HCT116 (cell line): ENCODE measurements at regions not wholly inside any gene's neighbourhood (a gene's known extent, or its start where the extent isn't known, plus 50 kb on each side); places are given as distances from the start of the nearest gene placed in this dataset.

ENCODE experiments used
- ATAC-seq: fragments of 200-7000 bp; cut with Tn5 transposase; 2 replicates; pipeline ENCODE4 v1.9.1; 2020; ENCODE audit warnings: mild to moderate bottlenecking, moderate library complexity
- BruUV-seq: library from RNA; stranded (reverse); fragments of 400-500 nt; replicated peaks from 2 replicates; lab custom pipeline; 2021; lab: Mats Ljungman, UMichigan
- CTCF ChIA-PET: fragments of 300-600 bp; sonication (Branson Sonifier 250); formaldehyde crosslinking; loops from one replicate; lab custom pipeline; 2021; ENCODE audit warnings: antibody characterized with exemption; lab: Charles Lee
- POLR2A ChIA-PET: fragments of 300-600, 350-600 bp; sonication (Branson Sonifier 250); formaldehyde crosslinking; loops from one replicate; lab custom pipeline; 2021; ENCODE audit warnings: antibody characterized with exemption; lab: Charles Lee
- RAD21 ChIA-PET, 2 experiments: fragments of 300-600 bp; sonication (Branson Sonifier 250); formaldehyde crosslinking; loops; one replicate each; lab custom pipeline; 2023; ENCODE audit warnings: low total read pairs in 2 of 2; ENCODE audit not compliant: uncharacterized antibody in 2 of 2, unreplicated experiment in 2 of 2, low non-redundant PET in 1 of 2; lab: Charles Lee
- DNase-seq: peaks from one replicate; pipeline ENCODE4 v3.0.0-alpha.2; 2010; ENCODE audit warnings: low read depth, low spot score
- H2AFZ ChIP-seq: fragments of 200-600 bp; shearing (Covaris generic), sonication (generic); 2 replicates; pipeline ENCODE4 v1.6.1; 2017; ENCODE audit warnings: low read depth, mixed run types, mixed read lengths, antibody characterized with exemption, low read length; ENCODE audit not compliant: poor library complexity, severe bottlenecking
- H3K27ac ChIP-seq: 2 replicates; pipeline ENCODE4 v1.5.1; 2012; ENCODE audit warnings: low read depth, low read length
- H3K27me3 ChIP-seq: fragments of 200-600 bp; sonication (generic); 2 replicates; pipeline ENCODE4 v1.6.1; 2016; ENCODE audit warnings: mixed run types, low read length, mixed read lengths; ENCODE audit not compliant: insufficient read depth
- H3K36me3 ChIP-seq, 2 experiments: fragments of 200-500 bp in 1 of 2; fragments of 200-600 bp in 1 of 2; sonication (Bioruptor generic) in 1 of 2; sonication (generic) in 1 of 2; 2 replicates each; pipeline versions ENCODE4 v1.5.1 to v1.6.1; 2014 to 2016; ENCODE audit warnings: low read length in 2 of 2, inconsistent platforms in 1 of 2, mixed read lengths in 1 of 2, mixed run types in 1 of 2; ENCODE audit not compliant: insufficient read depth in 2 of 2, control insufficient read depth in 1 of 2
- H3K4me1 ChIP-seq, 2 experiments: fragments of 200-600 bp in 1 of 2; sonication (generic) in 1 of 2; 2 replicates each; pipeline versions ENCODE4 v1.5.1 to v1.6.1; 2012 to 2017; ENCODE audit warnings: low read length in 2 of 2, inconsistent platforms in 1 of 2, mild to moderate bottlenecking in 1 of 2, mixed read lengths in 1 of 2, mixed run types in 1 of 2, moderate library complexity in 1 of 2; ENCODE audit not compliant: insufficient read depth in 2 of 2, control insufficient read depth in 1 of 2
- H3K4me2 ChIP-seq: fragments of 200-600 bp; sonication (generic); 2 replicates; pipeline ENCODE4 v1.6.1; 2017; ENCODE audit warnings: mixed run types, low read length, mixed read lengths
- H3K4me3 ChIP-seq, 2 experiments: fragments of 200-600 bp in 1 of 2; sonication (generic) in 1 of 2; replicated peaks in 1 of 2; 2 replicates each; pipeline ENCODE4 v1.5.1; 2011 to 2016; ENCODE audit warnings: low read length in 2 of 2, control low read depth in 1 of 2, low read depth in 1 of 2, mild to moderate bottlenecking in 1 of 2, mixed read lengths in 1 of 2, mixed run types in 1 of 2
- H3K79me2 ChIP-seq: fragments of 200-600 bp; sonication (generic); 2 replicates; pipeline ENCODE4 v1.6.1; 2017; ENCODE audit warnings: mild to moderate bottlenecking, mixed run types, low read length, moderate library complexity, mixed read lengths; ENCODE audit not compliant: insufficient read depth
- H3K9ac ChIP-seq: fragments of 200-600 bp; sonication (generic); 2 replicates; pipeline ENCODE4 v1.6.1; 2016; ENCODE audit warnings: low read length, mixed read lengths
- H3K9me2 ChIP-seq: fragments of 200-600 bp; sonication (generic), shearing (Covaris generic); 2 replicates; pipeline ENCODE4 v1.6.1; 2017; ENCODE audit warnings: mixed run types, mild to moderate bottlenecking, moderate library complexity; ENCODE audit not compliant: insufficient read depth
- H3K9me3 ChIP-seq, 2 experiments: fragments of 200-500 bp in 1 of 2; fragments of 200-600 bp in 1 of 2; sonication (Bioruptor generic) in 1 of 2; sonication (generic) in 1 of 2; 2 replicates each; pipeline ENCODE4 v1.6.1; 2014 to 2017; ENCODE audit warnings: low read length in 2 of 2, mixed read lengths in 2 of 2, inconsistent platforms in 1 of 2, low read depth in 1 of 2, mild to moderate bottlenecking in 1 of 2, mixed run types in 1 of 2, moderate library complexity in 1 of 2; ENCODE audit not compliant: control insufficient read depth in 1 of 2, insufficient read depth in 1 of 2
- H4K20me1 ChIP-seq: fragments of 200-600 bp; sonication (generic), shearing (Covaris generic); 2 replicates; pipeline ENCODE4 v1.6.1; 2017; ENCODE audit warnings: mixed run types, mild to moderate bottlenecking, moderate library complexity; ENCODE audit not compliant: insufficient read depth
- ATF3 ChIP-seq: IDR thresholded peaks from 2 replicates; pipeline ENCODE4 v1.6.1; 2012
- CBX3 ChIP-seq: IDR thresholded peaks from 2 replicates; pipeline ENCODE4 v1.6.1; 2012; ENCODE audit warnings: low read depth
- CEBPB ChIP-seq: IDR thresholded peaks from 2 replicates; pipeline ENCODE4 v1.6.1; 2012; ENCODE audit warnings: low read depth
- CTCF ChIP-seq, 3 experiments: fragments of 200-600 bp in 1 of 3; sonication (generic) in 1 of 3; IDR thresholded peaks in 2 of 3; conservative IDR thresholded peaks in 1 of 3; 2 replicates each; pipeline ENCODE4 v1.5.1; 2012 to 2017; ENCODE audit warnings: low read depth in 2 of 3, low read length in 2 of 3, antibody characterized with exemption in 1 of 3, borderline replicate concordance in 1 of 3, control low read depth in 1 of 3, mild to moderate bottlenecking in 1 of 3, mixed read lengths in 1 of 3, mixed run types in 1 of 3, moderate library complexity in 1 of 3; ENCODE audit not compliant: insufficient read depth in 1 of 3
- EGR1 ChIP-seq: IDR thresholded peaks from 2 replicates; pipeline ENCODE4 v1.6.1; 2012; ENCODE audit warnings: low read depth
- EZH2 ChIP-seq: fragments of 200-600 bp; sonication (generic); IDR thresholded peaks from 2 replicates; pipeline ENCODE4 v1.6.1; 2017; ENCODE audit warnings: antibody characterized with exemption, mixed run types
- FOSL1 ChIP-seq: IDR thresholded peaks from 2 replicates; pipeline ENCODE4 v1.6.1; 2012; ENCODE audit warnings: low read depth
- JUND ChIP-seq: IDR thresholded peaks from 2 replicates; pipeline ENCODE4 v1.6.1; 2012
- MAX ChIP-seq: IDR thresholded peaks from 2 replicates; pipeline ENCODE4 v1.6.1; 2012
- POLR2A ChIP-seq: IDR thresholded peaks from 2 replicates; pipeline ENCODE4 v1.7.0; 2011; ENCODE audit warnings: borderline replicate concordance; ENCODE audit not compliant: insufficient read depth, insufficient read length; ENCODE audit errors: extremely low read depth
- POLR2AphosphoS5 ChIP-seq: IDR thresholded peaks from 2 replicates; pipeline ENCODE4 v1.6.1; 2011; ENCODE audit warnings: mild to moderate bottlenecking, low read depth, low read length, moderate library complexity
- REST ChIP-seq: IDR thresholded peaks from 2 replicates; pipeline ENCODE4 v1.6.1; 2012; ENCODE audit warnings: low read depth
- SIN3A ChIP-seq: IDR thresholded peaks from 2 replicates; pipeline ENCODE4 v1.6.1; 2012; ENCODE audit warnings: low read depth
- SP1 ChIP-seq: IDR thresholded peaks from 2 replicates; pipeline ENCODE4 v1.6.1; 2012; ENCODE audit warnings: low read depth
- TCF7L2 ChIP-seq: IDR thresholded peaks from 2 replicates; pipeline ENCODE4 v1.7.0; 2011; ENCODE audit warnings: borderline replicate concordance, inconsistent platforms; ENCODE audit not compliant: insufficient read depth, insufficient read length; ENCODE audit errors: extremely low read depth
- YY1 ChIP-seq: IDR thresholded peaks from 2 replicates; pipeline ENCODE4 v1.6.1; 2011; ENCODE audit warnings: low read length, low read depth, moderate library complexity, mild to moderate bottlenecking; ENCODE audit not compliant: insufficient replicate concordance; ENCODE audit errors: extremely low read depth
- ZNF274 ChIP-seq: fragments of 200-500 bp; sonication (Bioruptor generic); IDR thresholded peaks from 2 replicates; pipeline ENCODE4 v1.6.1; 2014; ENCODE audit warnings: mild to moderate bottlenecking, low read depth, low read length, inconsistent platforms
- intact Hi-C: fragments of 100-400 bp; cut with micrococcal nuclease; formaldehyde crosslinking; loops from 2 replicates; pipeline ENCODE4 v1.10.0; 2022

GRCh38 chr12:45660330-45660729, 69.2 kb upstream of the ARID2 start:
- ChIA-PET CTCF (no interaction called here), POLR2A (no interaction called here), RAD21 (no interaction called here)
- Histone ChIP-seq H2AFZ (peak overlapping the region; percentile 75), H3K4me3 (no peak overlapping the region), H3K36me3 (no peaks in the 10 kb centered on the region), H3K27me3 (no peaks in the 10 kb centered on the region), H4K20me1 (no peaks in the 10 kb centered on the region), H3K9me2 (no peaks in the 10 kb centered on the region), H3K9ac (no peak overlapping the region), H3K4me2 (peak overlapping the region; percentile 14), H3K79me2 (no peaks in the 10 kb centered on the region), H3K4me1 (peaks cover 0 to 13% of the 10 kb centered on the region in 2 experiments; a peak in 2 of 4 replicates), H3K27ac (no peak overlapping the region), H3K9me3 (no peaks in the 10 kb centered on the region)
- DNase-seq: peak; percentile 29
- intact Hi-C loops: no loop called here
- ATAC-seq: peak; percentile 90
- peak; percentile 27; the same call in 1 of the 2 replicates for TF ChIP-seq SP1
- TF ChIP-seq ATF3: 0 out of 2 replicates have a peak, but pooled peaks have one; percentile 18
- peak; percentile 66 for TF ChIP-seq JUND
- peak; percentile 90; the same call in 1 of the 2 replicates for TF ChIP-seq CBX3
- no peak for TF ChIP-seq YY1
- peak; percentile 64 for TF ChIP-seq MAX
- peak; percentile 65; the same call in 1 of the 2 replicates for TF ChIP-seq FOSL1
- TF ChIP-seq POLR2AphosphoS5: no peak
- no TSS peak for BruUV-seq

GRCh38 chr12:45663455-45663854, 66.1 kb upstream of the ARID2 start:
- H3K79me2 ChIP-seq: no peaks in the 10 kb centered on the region
- no peak for DNase-seq
- POLR2A ChIA-PET: no interaction called here
- no peak overlapping the region for H3K9ac ChIP-seq
- RAD21 ChIA-PET: no interaction called here
- no peaks in the 10 kb centered on the region for H3K36me3 ChIP-seq
- no peaks in the 10 kb centered on the region for H4K20me1 ChIP-seq
- H3K4me3 ChIP-seq: no peak overlapping the region
- no peaks in the 10 kb centered on the region for H3K27me3 ChIP-seq
- H2AFZ ChIP-seq: no peak overlapping the region
- no peak overlapping the region for H3K27ac ChIP-seq
- intact Hi-C loops: no loop called here
- H3K4me1 ChIP-seq: peaks cover 0 to 13% of the 10 kb centered on the region in 2 experiments; a peak in 2 of 4 replicates
- H3K9me2 ChIP-seq: no peaks in the 10 kb centered on the region
- BruUV-seq: no TSS peak
- H3K4me2 ChIP-seq: no peak overlapping the region
- H3K9me3 ChIP-seq: no peaks in the 10 kb centered on the region
- CTCF ChIA-PET: no interaction called here
- ATAC-seq: no peak
- TF ChIP-seq SIN3A: no peak
- no peak for TF ChIP-seq CTCF (IDR thresholded peaks at IDR 0.05 in 2 of 3, conservative IDR thresholded peaks at IDR 0.05 in 1 of 3; ENCODE audit: borderline replicate concordance in 1 of 3, insufficient read depth in 1 of 3, low read depth in 2 of 3, low read length in 2 of 3)
- TF ChIP-seq EZH2: no peak
- no peak for TF ChIP-seq YY1
- no peak for TF ChIP-seq EGR1
- TF ChIP-seq POLR2A: no peak
- no peak for TF ChIP-seq REST
- TF ChIP-seq TCF7L2: no peak
- TF ChIP-seq CEBPB: no peak
- TF ChIP-seq ZNF274: no peak
